Activated CD4-positive, alpha-beta T cell treated with anti-CD3 and anti-CD28 coated beads for 36 hours (primary cell): ENCODE measurements at regions not wholly inside any gene's neighbourhood (a gene's known extent, or its start where the extent isn't known, plus 50 kb on each side); places are given as distances from the start of the nearest gene placed in this dataset.

Source experiments
- ATAC-seq: fragments of 200-7000 bp; cut with Tn5 transposase; one replicate; pipeline ENCODE4 v1.10.0; 2021; ENCODE audit warnings: mild to moderate bottlenecking, moderate library complexity
- CTCF ChIA-PET: fragments of 350-600 bp; sonication (Branson Sonifier 250); formaldehyde crosslinking; loops from one replicate; lab custom pipeline; 2021; ENCODE audit warnings: antibody characterized with exemption; lab: Charles Lee
- POLR2A ChIA-PET: fragments of 350-600 bp; sonication (Branson Sonifier 250); formaldehyde crosslinking; loops from one replicate; lab custom pipeline; 2021; ENCODE audit warnings: antibody characterized with exemption, inconsistent platforms; lab: Charles Lee
- DNase-seq: peaks from one replicate; pipeline ENCODE4 v3.0.0-alpha.2; 2020
- H3K27ac Mint-ChIP-seq: one replicate; pipeline ENCODE4 v1.8.0; 2021; ENCODE audit warnings: mixed read lengths
- H3K27me3 Mint-ChIP-seq: one replicate; pipeline ENCODE4 v1.8.0; 2021; ENCODE audit warnings: mixed read lengths
- H3K36me3 Mint-ChIP-seq: one replicate; pipeline ENCODE4 v1.8.0; 2021; ENCODE audit warnings: low read depth, mixed read lengths
- H3K4me1 Mint-ChIP-seq: one replicate; pipeline ENCODE4 v1.8.0; 2021; ENCODE audit warnings: mixed read lengths
- H3K4me3 Mint-ChIP-seq: one replicate; pipeline ENCODE4 v1.8.0; 2021; ENCODE audit warnings: mild to moderate bottlenecking, moderate library complexity, mixed read lengths
- H3K9me3 Mint-ChIP-seq: one replicate; pipeline ENCODE4 v1.8.0; 2021; ENCODE audit warnings: low read depth, mixed read lengths
- intact Hi-C, 2 experiments: fragments of 100-400 bp; cut with DNase I in 1 of 2; cut with micrococcal nuclease in 1 of 2; formaldehyde crosslinking; loops; one replicate each; pipeline versions ENCODE4 v1.14.2 to v1.15.1; 2022 to 2024; cut with DNase I, micrococcal nuclease

- no peak for ATAC-seq
These were observed 263.4 kb upstream of the SNX7 start for GRCh38 chr1:98398092-98398491.

GRCh38 chr1:98393719-98394118, 267.8 kb upstream of the SNX7 start:
- DNase-seq: no peak
- peaks cover 2% of the 10 kb centered on the region for H3K4me1 Mint-ChIP-seq
- CTCF ChIA-PET: no interaction called here
- H3K36me3 Mint-ChIP-seq: no peaks in the 10 kb centered on the region
- H3K27me3 Mint-ChIP-seq: no peaks in the 10 kb centered on the region
- ATAC-seq: no peak
- POLR2A ChIA-PET: no interaction called here
- no peaks in the 10 kb centered on the region for H3K9me3 Mint-ChIP-seq
- H3K4me3 Mint-ChIP-seq: no peak overlapping the region
- no peak overlapping the region for H3K27ac Mint-ChIP-seq
- intact Hi-C loops: no loop called here

More at GRCh38 chr1:98398092-98398491, 263.4 kb upstream of the SNX7 start:
- ChIA-PET POLR2A (no interaction called here), CTCF (interaction anchor here (1.2 kb wide), 1 partner anchor 11 kb away, joined by 3 read pairs; no protein-coding TSS in a partner anchor)
- no peaks in the 10 kb centered on the region for H3K36me3 Mint-ChIP-seq
- intact Hi-C loops: no loop called here
- no peaks in the 10 kb centered on the region for H3K27me3 Mint-ChIP-seq
- H3K27ac Mint-ChIP-seq: no peak overlapping the region
- H3K4me3 Mint-ChIP-seq: no peak overlapping the region
- H3K9me3 Mint-ChIP-seq: no peaks in the 10 kb centered on the region
- H3K4me1 Mint-ChIP-seq: peaks cover 3% of the 10 kb centered on the region
- no peak for DNase-seq

GRCh38 chr1:98391175-98391574, 270.3 kb upstream of the SNX7 start:
- no peaks in the 10 kb centered on the region for H3K9me3 Mint-ChIP-seq
- peaks cover 12% of the 10 kb centered on the region for H3K4me1 Mint-ChIP-seq
- H3K27ac Mint-ChIP-seq: no peak overlapping the region
- H3K27me3 Mint-ChIP-seq: no peaks in the 10 kb centered on the region
- no peak overlapping the region for H3K4me3 Mint-ChIP-seq
- CTCF ChIA-PET: no interaction called here
- DNase-seq (no peak), ATAC-seq (no peak)
- POLR2A ChIA-PET: no interaction called here
- intact Hi-C loops: no loop called here
- H3K36me3 Mint-ChIP-seq: no peaks in the 10 kb centered on the region

- CTCF ChIA-PET: no interaction called here
These were observed 271.7 kb upstream of the SNX7 start for GRCh38 chr1:98389809-98390208.

GRCh38 chr1:98388441-98388840, 273.1 kb upstream of the SNX7 start:
- ATAC-seq (peak; percentile 72), DNase-seq (peak; percentile 9)
- intact Hi-C loops: no loop called here
- CTCF ChIA-PET: interaction anchor here (0.7 to 1.0 kb wide), 2 partner anchors 17 to 18 kb away, joined by 3 read pairs; no protein-coding TSS in a partner anchor
- POLR2A ChIA-PET: no interaction called here
- Mint-ChIP-seq H3K9me3 (no peaks in the 10 kb centered on the region), H3K27me3 (no peaks in the 10 kb centered on the region), H3K36me3 (no peaks in the 10 kb centered on the region), H3K4me3 (no peak overlapping the region), H3K27ac (no peak overlapping the region), H3K4me1 (peaks cover 12% of the 10 kb centered on the region)

More at GRCh38 chr1:98389809-98390208, 271.7 kb upstream of the SNX7 start:
- POLR2A ChIA-PET: no interaction called here
- H3K4me3 Mint-ChIP-seq: no peak overlapping the region
- H3K27ac Mint-ChIP-seq: no peak overlapping the region
- H3K9me3 Mint-ChIP-seq: no peaks in the 10 kb centered on the region
- H3K27me3 Mint-ChIP-seq: no peaks in the 10 kb centered on the region
- H3K36me3 Mint-ChIP-seq: no peaks in the 10 kb centered on the region
- DNase-seq: no peak
- no peak for ATAC-seq
- intact Hi-C loops: no loop called here
- peaks cover 12% of the 10 kb centered on the region for H3K4me1 Mint-ChIP-seq

- no peak overlapping the region for H3K4me3 Mint-ChIP-seq
- no peaks in the 10 kb centered on the region for H3K36me3 Mint-ChIP-seq
- POLR2A ChIA-PET: no interaction called here
- H3K27me3 Mint-ChIP-seq: no peaks in the 10 kb centered on the region
- DNase-seq: no peak
- intact Hi-C loops: no loop called here
- CTCF ChIA-PET: no interaction called here
- peaks cover 12% of the 10 kb centered on the region for H3K4me1 Mint-ChIP-seq
- H3K9me3 Mint-ChIP-seq: no peaks in the 10 kb centered on the region
- no peak overlapping the region for H3K27ac Mint-ChIP-seq
- ATAC-seq: no peak
These were observed 273.8 kb upstream of the SNX7 start for GRCh38 chr1:98387701-98388100.

- DNase-seq (no peak), ATAC-seq (no peak)
- Mint-ChIP-seq H3K9me3 (no peaks in the 10 kb centered on the region), H3K36me3 (no peaks in the 10 kb centered on the region), H3K4me3 (no peak overlapping the region), H3K27ac (no peak overlapping the region), H3K27me3 (no peaks in the 10 kb centered on the region), H3K4me1 (peaks cover 12% of the 10 kb centered on the region)
- ChIA-PET POLR2A (no interaction called here), CTCF (interaction anchor here (1.1 kb wide), 1 partner anchor 12 kb away, joined by 3 read pairs; no protein-coding TSS in a partner anchor)
- intact Hi-C loops: no loop called here
These were observed 274.7 kb upstream of the SNX7 start for GRCh38 chr1:98386675-98387440.

- H3K27me3 Mint-ChIP-seq: no peaks in the 10 kb centered on the region
- peaks cover 12% of the 10 kb centered on the region for H3K4me1 Mint-ChIP-seq
- intact Hi-C loops: no loop called here
- H3K4me3 Mint-ChIP-seq: no peak overlapping the region
- H3K36me3 Mint-ChIP-seq: no peaks in the 10 kb centered on the region
- no peaks in the 10 kb centered on the region for H3K9me3 Mint-ChIP-seq
- ChIA-PET CTCF (no interaction called here), POLR2A (no interaction called here)
- no peak for DNase-seq
- no peak overlapping the region for H3K27ac Mint-ChIP-seq
- no peak for ATAC-seq
These were observed 275.9 kb upstream of the SNX7 start for GRCh38 chr1:98385652-98386051.

GRCh38 chr1:98384461-98385141, 276.9 kb upstream of the SNX7 start:
- H3K4me1 Mint-ChIP-seq: peaks cover 12% of the 10 kb centered on the region

GRCh38 chr1:98382986-98383740, 278.4 kb upstream of the SNX7 start:
- Mint-ChIP-seq H3K4me1 (peaks cover 6% of the 10 kb centered on the region), H3K27me3 (no peaks in the 10 kb centered on the region), H3K27ac (no peak overlapping the region), H3K9me3 (no peaks in the 10 kb centered on the region), H3K36me3 (no peaks in the 10 kb centered on the region), H3K4me3 (no peak overlapping the region)
- intact Hi-C loops: no loop called here
- ChIA-PET POLR2A (no interaction called here), CTCF (no interaction called here)
- no peak for ATAC-seq
- DNase-seq: no peak

More at GRCh38 chr1:98384461-98385141, 276.9 kb upstream of the SNX7 start:
- ATAC-seq (no peak), DNase-seq (no peak)
- ChIA-PET POLR2A (no interaction called here), CTCF (no interaction called here)
- intact Hi-C loops: no loop called here
- Mint-ChIP-seq H3K36me3 (no peaks in the 10 kb centered on the region), H3K27ac (no peak overlapping the region), H3K9me3 (no peaks in the 10 kb centered on the region), H3K27me3 (no peaks in the 10 kb centered on the region), H3K4me3 (no peak overlapping the region)

GRCh38 chr1:98382586-98382985, 278.9 kb upstream of the SNX7 start:
- ATAC-seq (no peak), DNase-seq (no peak)
- Mint-ChIP-seq H3K9me3 (no peaks in the 10 kb centered on the region), H3K4me1 (peaks cover under 1% of the 10 kb centered on the region), H3K27me3 (no peaks in the 10 kb centered on the region), H3K4me3 (no peak overlapping the region), H3K36me3 (no peaks in the 10 kb centered on the region), H3K27ac (no peak overlapping the region)
- intact Hi-C loops: no loop called here
- CTCF ChIA-PET: interaction anchor here (0.8 kb wide), 1 partner anchor 328 kb away, joined by 3 read pairs; no protein-coding TSS in a partner anchor
- POLR2A ChIA-PET: no interaction called here
